H9 (cell line): ENCODE measurements at regions not wholly inside any gene's neighbourhood (a gene's known extent, or its start where the extent isn't known, plus 50 kb on each side); places are given as distances from the start of the nearest gene placed in this dataset.

Experiments
- DNase-seq: peaks from one replicate; pipeline ENCODE4 v3.0.0-alpha.2; 2017
- H2AFZ ChIP-seq: one replicate; pipeline ENCODE4 v1.6.1; 2013; ENCODE audit warnings: mild to moderate bottlenecking, low read length, control low read depth, moderate library complexity
- H2AK5ac ChIP-seq: 2 replicates; pipeline ENCODE4 v1.6.1; 2013; ENCODE audit warnings: low read length, control low read depth, mixed read lengths; ENCODE audit not compliant: insufficient read length
- H2BK120ac ChIP-seq: one replicate; pipeline ENCODE4 v1.6.1; 2013; ENCODE audit warnings: low read depth, mild to moderate bottlenecking, low read length, control low read depth, inconsistent platforms; ENCODE audit not compliant: poor library complexity, severe bottlenecking
- H2BK12ac ChIP-seq: 2 replicates; pipeline ENCODE4 v1.6.1; 2013; ENCODE audit warnings: low read length, control low read depth, mixed read lengths, low read depth; ENCODE audit not compliant: insufficient read length
- H2BK15ac ChIP-seq: 2 replicates; pipeline ENCODE4 v1.6.1; 2013; ENCODE audit warnings: low read depth, low read length, control low read depth
- H2BK20ac ChIP-seq: one replicate; pipeline ENCODE4 v1.6.1; 2013; ENCODE audit warnings: low read depth, mild to moderate bottlenecking, low read length, control low read depth, inconsistent platforms; ENCODE audit not compliant: poor library complexity, severe bottlenecking
- H2BK5ac ChIP-seq: 2 replicates; pipeline ENCODE4 v1.6.1; 2013; ENCODE audit warnings: low read length, control low read depth, mixed read lengths; ENCODE audit not compliant: insufficient read length
- H3K14ac ChIP-seq: 2 replicates; pipeline ENCODE4 v1.6.1; 2013; ENCODE audit warnings: low read length, control low read depth; ENCODE audit not compliant: insufficient read depth
- H3K18ac ChIP-seq: 2 replicates; pipeline ENCODE4 v1.6.1; 2013; ENCODE audit warnings: low read depth, mild to moderate bottlenecking, mixed read lengths, low read length, control low read depth; ENCODE audit not compliant: insufficient read length
- H3K23ac ChIP-seq: 2 replicates; pipeline ENCODE4 v1.6.1; 2013; ENCODE audit warnings: low read length, control low read depth, mixed read lengths, low read depth; ENCODE audit not compliant: insufficient read length
- H3K23me2 ChIP-seq: 2 replicates; pipeline ENCODE4 v1.6.1; 2013; ENCODE audit warnings: low read depth, mild to moderate bottlenecking, mixed read lengths, low read length, control low read depth; ENCODE audit not compliant: insufficient read length, poor library complexity, severe bottlenecking
- H3K27ac ChIP-seq: 2 replicates; pipeline ENCODE4 v1.5.1; 2013; ENCODE audit warnings: low read length, control low read depth, mixed read lengths, low read depth; ENCODE audit not compliant: insufficient read length
- H3K27me3 ChIP-seq: 2 replicates; pipeline ENCODE4 v1.6.1; 2013; ENCODE audit warnings: low read length, control low read depth, inconsistent platforms; ENCODE audit not compliant: insufficient read depth
- H3K4ac ChIP-seq: 2 replicates; pipeline ENCODE4 v1.6.1; 2013; ENCODE audit warnings: low read depth, mild to moderate bottlenecking, control low read depth, inconsistent platforms, low read length, moderate library complexity
- H3K4me1 ChIP-seq: 2 replicates; pipeline ENCODE4 v1.6.1; 2013; ENCODE audit warnings: low read length, control low read depth, inconsistent platforms; ENCODE audit not compliant: insufficient read depth
- H3K4me2 ChIP-seq: 2 replicates; pipeline ENCODE4 v1.6.1; 2013; ENCODE audit warnings: low read length, control low read depth, mixed read lengths; ENCODE audit not compliant: insufficient read length, insufficient read depth
- H3K56ac ChIP-seq: 2 replicates; pipeline ENCODE4 v1.6.1; 2013; ENCODE audit warnings: low read depth, mild to moderate bottlenecking, mixed read lengths, low read length, control low read depth; ENCODE audit not compliant: insufficient read length
- H3K79me1 ChIP-seq: 2 replicates; pipeline ENCODE4 v1.6.1; 2013; ENCODE audit warnings: low read depth, mild to moderate bottlenecking, moderate library complexity, low read length, control low read depth, inconsistent platforms; ENCODE audit not compliant: insufficient read depth, poor library complexity, severe bottlenecking
- H3K79me2 ChIP-seq: 2 replicates; pipeline ENCODE4 v1.6.1; 2013; ENCODE audit warnings: low read length, control low read depth, inconsistent platforms; ENCODE audit not compliant: insufficient read depth
- H3K9ac ChIP-seq: 2 replicates; pipeline ENCODE4 v1.6.1; 2013; ENCODE audit warnings: low read length, control low read depth, mixed read lengths; ENCODE audit not compliant: insufficient read length; ENCODE audit errors: extremely low read depth
- H3K9me3 ChIP-seq: one replicate; pipeline ENCODE4 v1.6.1; 2013; ENCODE audit warnings: low read depth, low read length, inconsistent platforms; ENCODE audit not compliant: control insufficient read depth
- H3T11ph ChIP-seq: one replicate; pipeline ENCODE4 v1.6.1; 2013; ENCODE audit warnings: mild to moderate bottlenecking, low read length, control low read depth, inconsistent platforms
- H4K20me1 ChIP-seq: one replicate; pipeline ENCODE4 v1.6.1; 2013; ENCODE audit not compliant: control insufficient read depth, insufficient read length, insufficient read depth
- H4K5ac ChIP-seq: 2 replicates; pipeline ENCODE4 v1.6.1; 2013; ENCODE audit warnings: low read depth, mild to moderate bottlenecking, mixed read lengths, low read length, control low read depth; ENCODE audit not compliant: insufficient read length
- H4K8ac ChIP-seq: replicated peaks from 2 replicates; pipeline ENCODE4 v1.6.1; 2013; ENCODE audit warnings: low read length, control low read depth, mixed read lengths, low read depth; ENCODE audit not compliant: insufficient read length
- H4K91ac ChIP-seq: 2 replicates; pipeline ENCODE4 v1.6.1; 2013; ENCODE audit warnings: low read depth, mild to moderate bottlenecking, moderate library complexity, mixed read lengths, low read length, control low read depth; ENCODE audit not compliant: insufficient read length
- H3K27ac Mint-ChIP-seq, 3 experiments: 2 replicates in 2 of 3; 3 replicates in 1 of 3; pipeline ENCODE4 v1.8.0; 2020 to 2021; ENCODE audit warnings: mixed read lengths in 3 of 3, mild to moderate bottlenecking in 1 of 3, moderate library complexity in 1 of 3
- H3K27me3 Mint-ChIP-seq: 2 replicates; pipeline ENCODE4 v1.8.0; 2021; ENCODE audit warnings: low read depth, mild to moderate bottlenecking, moderate library complexity, mixed read lengths
- H3K36me3 Mint-ChIP-seq, 3 experiments: 2 replicates in 2 of 3; 3 replicates in 1 of 3; pipeline ENCODE4 v1.8.0; 2020 to 2021; ENCODE audit warnings: low read depth in 3 of 3, mixed read lengths in 3 of 3; ENCODE audit not compliant: insufficient read depth in 1 of 3
- H3K4me1 Mint-ChIP-seq, 2 experiments: 2 replicates each; pipeline ENCODE4 v1.8.0; 2020; ENCODE audit warnings: mixed read lengths in 2 of 2
- H3K4me3 Mint-ChIP-seq, 2 experiments: 2 replicates in 1 of 2; 3 replicates in 1 of 2; pipeline ENCODE4 v1.8.0; 2020 to 2021; ENCODE audit warnings: mild to moderate bottlenecking in 2 of 2, mixed read lengths in 2 of 2, moderate library complexity in 1 of 2
- H3K9me3 Mint-ChIP-seq, 2 experiments: 2 replicates in 1 of 2; 3 replicates in 1 of 2; pipeline ENCODE4 v1.8.0; 2020; ENCODE audit warnings: mild to moderate bottlenecking in 2 of 2, mixed read lengths in 2 of 2, moderate library complexity in 1 of 2
- CTCF ChIP-seq: fragments of 200-600 bp; sonication (generic); conservative IDR thresholded peaks from 3 replicates; pipeline ENCODE4 v1.8.0; 2021; ENCODE audit warnings: antibody characterized with exemption, mild to moderate bottlenecking
- WGBS: extraction: QIAGEN DNeasy Blood & Tissue Kit; methylation state at CpG from one replicate; pipeline ENCODE4 v1.1.7; 2013; ENCODE audit warnings: missing lambda C conversion rate, low lambda C conversion rate, mixed read lengths; ENCODE audit not compliant: insufficient read length; ENCODE audit errors: extremely low coverage; 5-methylcytosine and 5-hydroxymethylcytosine counted together

GRCh38 chr5:38077652-38078051, 180.7 kb upstream of the EGFLAM start:
- Histone ChIP-seq H3K27ac (no peak overlapping the region), H3T11ph (no peak overlapping the region), H3K14ac (no peak overlapping the region), H3K79me2 (no peaks in the 10 kb centered on the region), H3K27me3 (no peaks in the 10 kb centered on the region), H3K23ac (no peak overlapping the region), H4K20me1 (no peaks in the 10 kb centered on the region), H2BK12ac (no peak overlapping the region), H3K9ac (no peak overlapping the region), H2AFZ (no peak overlapping the region), H3K4me2 (no peak overlapping the region), H3K9me3 (no peaks in the 10 kb centered on the region), H2BK120ac (no peak overlapping the region), H3K56ac (no peak overlapping the region), H2BK5ac (no peak overlapping the region), H3K4ac (no peak overlapping the region), H2BK20ac (no peak overlapping the region), H4K5ac (no peak overlapping the region), H4K8ac (no peak overlapping the region), H3K79me1 (no peaks in the 10 kb centered on the region), H3K23me2 (no peaks in the 10 kb centered on the region), H2BK15ac (no peak overlapping the region), H3K4me1 (no peaks in the 10 kb centered on the region), H4K91ac (no peak overlapping the region), H2AK5ac (no peak overlapping the region), H3K18ac (no peak overlapping the region)
- WGBS, result no CpG with 5 or more reads among the region's 1 CpG
- no peaks in the 10 kb centered on the region for H3K36me3 Mint-ChIP-seq
- H3K4me1 Mint-ChIP-seq, result no peaks in the 10 kb centered on the region
- no peaks in the 10 kb centered on the region; the same call in none of the 2 replicates for H3K27me3 Mint-ChIP-seq
- H3K4me3 Mint-ChIP-seq, result no peak overlapping the region
- TF ChIP-seq CTCF, result no peak
- H3K27ac Mint-ChIP-seq, result no peak overlapping the region
- no peaks in the 10 kb centered on the region for H3K9me3 Mint-ChIP-seq
- no peak for DNase-seq
